Kidney capillary endothelial cell (primary cell): ENCODE measurements at regions not wholly inside any gene's neighbourhood (a gene's known extent, or its start where the extent isn't known, plus 50 kb on each side); places are given as distances from the start of the nearest gene placed in this dataset.
"Not testable (repeated sequence)": the region's sequence is repeated elsewhere in the genome, so short reads cannot be mapped to it uniquely, and the experiment has no call there.

Experiments
- DNase-seq: peaks from one replicate; pipeline ENCODE4 v3.0.0-alpha.2; 2018; ENCODE audit warnings: low spot score

- no peak for DNase-seq
Observed at GRCh38 chr12:89155826-89156225, 196.5 kb downstream of the DUSP6 start.

GRCh38 chr12:89154743-89155499 lies 197.4 kb downstream of the DUSP6 start:
- no peak for DNase-seq

- DNase-seq = no peak
Observed at GRCh38 chr12:89153341-89153740, 199.0 kb downstream of the DUSP6 start.

GRCh38 chr12:89151536-89151935 lies 200.8 kb downstream of the DUSP6 start:
- no peak for DNase-seq

- not testable (repeated sequence) for DNase-seq
Observed at GRCh38 chr12:89150789-89151188, 201.5 kb downstream of the DUSP6 start.

- DNase-seq = no peak
Observed at GRCh38 chr12:89140602-89141238, 211.6 kb downstream of the DUSP6 start.

- no peak for DNase-seq
Observed at GRCh38 chr12:89140141-89140540, 212.2 kb downstream of the DUSP6 start.

GRCh38 chr12:89139390-89139789 lies 212.9 kb downstream of the DUSP6 start:
- DNase-seq = no peak

GRCh38 chr12:89138048-89138852 lies 214.1 kb downstream of the DUSP6 start:
- DNase-seq = no peak

- DNase-seq = no peak
Observed at GRCh38 chr12:89135976-89136634, 216.2 kb downstream of the DUSP6 start.

GRCh38 chr12:89134213-89134770 lies 218.0 kb downstream of the DUSP6 start:
- DNase-seq = peak; percentile 25

- no peak for DNase-seq
Observed at GRCh38 chr12:89129167-89129870, 223.0 kb downstream of the DUSP6 start.

GRCh38 chr12:89126712-89127111 lies 225.6 kb downstream of the DUSP6 start:
- no peak for DNase-seq

GRCh38 chr12:89122852-89123251 lies 229.4 kb downstream of the DUSP6 start:
- no peak for DNase-seq

- DNase-seq = no peak
Observed at GRCh38 chr12:89117448-89118034, 234.8 kb downstream of the DUSP6 start.

- no peak for DNase-seq
Observed at GRCh38 chr12:89111964-89112363, 240.3 kb downstream of the DUSP6 start.

- DNase-seq = no peak
Observed at GRCh38 chr12:89108265-89108664, 244.0 kb downstream of the DUSP6 start.

GRCh38 chr12:89106950-89107349 lies 245.4 kb downstream of the DUSP6 start:
- no peak for DNase-seq

- DNase-seq = no peak
Observed at GRCh38 chr12:89105243-89105642, 247.1 kb downstream of the DUSP6 start.

GRCh38 chr12:89103831-89104230 lies 248.5 kb downstream of the DUSP6 start:
- DNase-seq = no peak

- no peak for DNase-seq
Observed at GRCh38 chr12:89101440-89101839, 250.9 kb downstream of the DUSP6 start.
